ENCODE measurements at regions not wholly inside any gene's neighbourhood (a gene's known extent, or its start where the extent isn't known, plus 50 kb on each side); places are given as distances from the start of the nearest gene placed in this dataset.

DNA sequence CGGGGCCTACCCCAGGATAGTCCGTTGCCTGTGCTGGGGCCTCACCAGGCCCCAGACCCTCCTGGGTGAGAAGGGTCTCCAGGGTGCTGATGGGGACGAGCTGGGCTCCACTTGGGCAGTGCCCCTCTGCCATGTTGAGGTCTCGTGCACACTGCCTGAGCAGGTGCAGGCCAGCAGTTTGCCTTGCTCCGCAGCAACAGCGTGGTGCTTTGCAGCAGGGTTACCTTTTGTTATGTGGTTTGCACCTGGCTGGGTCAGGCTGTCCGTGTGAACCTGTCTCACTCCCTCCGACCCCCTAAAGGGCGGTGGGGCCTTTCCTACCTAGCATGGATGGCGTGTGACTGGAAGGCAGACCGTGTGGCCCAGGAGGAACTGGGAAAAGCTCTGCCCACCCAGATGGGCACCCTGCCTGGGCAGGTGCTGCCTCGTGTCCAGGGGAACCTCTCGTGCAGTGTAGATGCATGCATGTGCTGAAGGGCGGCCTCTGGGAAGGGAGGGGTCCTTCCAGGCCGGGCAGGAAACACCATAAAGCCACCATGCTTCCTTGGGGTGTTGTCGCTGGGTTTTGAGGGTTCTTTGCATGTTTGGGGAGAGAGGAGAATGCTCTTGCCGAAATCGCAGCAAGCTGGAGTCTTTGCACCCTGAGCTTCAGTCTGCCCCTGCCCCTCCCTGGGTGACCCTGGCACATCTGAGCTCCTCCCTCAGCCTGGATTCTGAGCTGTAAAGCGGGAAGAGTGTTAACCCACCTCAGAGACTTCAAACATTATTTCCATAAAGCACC is 75.4 kb upstream of the PPARA start:
- Histone ChIP-seq H3K27ac (peak overlapping the region; percentile 96 to 100), H3K9me3 (no peaks in the 10 kb centered on the region), H3K36me3 (no peaks in the 10 kb centered on the region), H3K4me3 (peak overlapping the region; percentile 80 to 89), H3K4me1 (peaks cover 15 to 44% of the 10 kb centered on the region in 2 donors), H3K27me3 (no peaks in the 10 kb centered on the region)
- TF ChIP-seq, protein P1, sequence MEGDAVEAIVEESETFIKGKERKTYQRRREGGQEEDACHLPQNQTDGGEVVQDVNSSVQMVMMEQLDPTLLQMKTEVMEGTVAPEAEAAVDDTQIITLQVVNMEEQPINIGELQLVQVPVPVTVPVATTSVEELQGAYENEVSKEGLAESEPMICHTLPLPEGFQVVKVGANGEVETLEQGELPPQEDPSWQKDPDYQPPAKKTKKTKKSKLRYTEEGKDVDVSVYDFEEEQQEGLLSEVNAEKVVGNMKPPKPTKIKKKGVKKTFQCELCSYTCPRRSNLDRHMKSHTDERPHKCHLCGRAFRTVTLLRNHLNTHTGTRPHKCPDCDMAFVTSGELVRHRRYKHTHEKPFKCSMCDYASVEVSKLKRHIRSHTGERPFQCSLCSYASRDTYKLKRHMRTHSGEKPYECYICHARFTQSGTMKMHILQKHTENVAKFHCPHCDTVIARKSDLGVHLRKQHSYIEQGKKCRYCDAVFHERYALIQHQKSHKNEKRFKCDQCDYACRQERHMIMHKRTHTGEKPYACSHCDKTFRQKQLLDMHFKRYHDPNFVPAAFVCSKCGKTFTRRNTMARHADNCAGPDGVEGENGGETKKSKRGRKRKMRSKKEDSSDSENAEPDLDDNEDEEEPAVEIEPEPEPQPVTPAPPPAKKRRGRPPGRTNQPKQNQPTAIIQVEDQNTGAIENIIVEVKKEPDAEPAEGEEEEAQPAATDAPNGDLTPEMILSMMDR (IDR thresholded peaks at IDR 0.05): no peak
- intact Hi-C loops (cut with DNase I): loop anchor here (5.0 kb wide), 2 partner anchors 32 to 63 kb away; no protein-coding TSS in a partner anchor
- peak; percentile 5 to 61 for DNase-seq (ENCODE audit: low spot score in 2 of 2)

DNA sequence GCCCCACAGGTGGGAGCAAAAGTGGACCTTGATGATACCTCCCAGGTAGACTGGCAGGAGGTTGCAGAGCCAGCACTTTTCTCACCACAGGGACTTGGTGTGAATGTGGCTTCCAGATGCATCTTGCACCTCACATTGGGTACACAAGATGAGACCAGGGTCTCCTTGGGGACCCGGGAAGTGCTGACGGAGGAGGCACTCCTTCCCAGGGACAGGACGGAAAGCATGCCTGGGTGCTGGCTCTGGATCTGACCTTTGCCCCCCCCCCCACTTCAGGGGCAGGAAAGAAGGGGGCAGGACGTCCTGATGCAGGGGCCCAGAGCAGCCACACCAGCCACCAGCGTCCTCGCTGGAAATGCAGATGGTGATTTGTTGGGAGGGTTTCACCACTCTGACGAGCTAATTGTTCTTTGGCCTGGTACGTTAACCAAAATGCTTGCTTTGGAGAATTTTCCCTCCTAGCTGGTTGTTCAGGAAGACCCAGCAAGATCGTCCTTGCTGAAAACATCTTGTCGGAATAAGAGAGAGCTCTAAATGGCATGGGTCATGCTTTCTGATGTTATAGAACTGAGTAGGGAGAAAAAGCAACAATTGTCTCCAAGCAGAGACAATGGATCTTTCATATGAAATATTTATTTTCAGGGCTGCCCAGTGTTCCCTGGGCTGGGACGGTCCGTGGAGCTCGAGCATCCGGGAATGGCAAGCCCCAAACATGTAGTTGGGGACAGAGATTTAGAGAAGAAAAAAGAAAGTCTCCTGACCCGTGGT is 74.4 kb upstream of the PPARA start:
- Histone ChIP-seq H3K27me3 (no peaks in the 10 kb centered on the region), H3K4me3 (peak overlapping the region; percentile 80 to 89), H3K4me1 (peaks cover 15 to 44% of the 10 kb centered on the region in 2 donors), H3K9me3 (no peaks in the 10 kb centered on the region), H3K27ac (peak overlapping the region; percentile 96 to 100), H3K36me3 (no peaks in the 10 kb centered on the region)
- TF ChIP-seq, protein P1 (IDR thresholded peaks at IDR 0.05): no peak
- intact Hi-C loops (cut with DNase I): loop anchor here (2.0 kb wide), 1 partner anchor 39 kb away; no protein-coding TSS in a partner anchor
- peak; percentile 8 to 60 for DNase-seq (ENCODE audit: low spot score in 2 of 2)

DNA sequence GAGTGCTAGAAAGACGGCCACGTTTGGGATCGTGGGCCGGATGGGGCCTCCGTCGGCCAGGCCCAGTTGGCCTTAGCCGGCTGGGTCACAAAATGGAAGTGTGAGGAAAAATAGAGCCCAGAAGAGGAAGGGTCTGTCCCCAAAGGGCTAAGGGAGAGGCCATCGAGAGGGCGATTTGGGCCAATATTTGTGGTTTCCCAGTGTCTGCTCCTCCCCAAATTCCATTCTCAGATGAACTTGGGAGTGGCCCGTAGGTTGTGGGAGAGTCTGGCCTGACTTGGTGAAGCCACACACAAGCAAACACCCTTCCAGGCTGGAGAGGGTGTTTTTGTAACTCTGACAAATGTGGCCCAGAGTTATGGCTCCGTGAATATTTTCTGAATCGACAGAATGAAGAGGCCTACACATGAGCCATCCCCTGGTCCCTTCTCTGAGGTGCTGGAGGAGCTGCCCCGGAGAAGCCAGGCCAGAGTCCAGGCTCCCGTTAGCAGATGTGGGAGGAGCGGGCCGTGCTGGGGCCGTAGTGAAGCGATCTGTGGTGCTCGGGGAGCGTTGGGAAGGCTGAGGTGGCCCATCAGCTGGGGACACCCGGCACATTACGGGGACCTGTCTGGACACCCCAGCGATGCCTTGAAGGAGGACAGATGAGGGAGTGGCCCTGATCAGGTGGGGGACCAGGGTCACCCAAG is 73.5 kb upstream of the PPARA start:
- H3K27me3 ChIP-seq: no peaks in the 10 kb centered on the region
- peak overlapping the region; percentile 80 to 89 for H3K4me3 ChIP-seq
- H3K9me3 ChIP-seq: no peaks in the 10 kb centered on the region
- intact Hi-C loops (cut with DNase I): loop anchor here (2.0 kb wide), 1 partner anchor 38 kb away; no protein-coding TSS in a partner anchor
- H3K27ac ChIP-seq: peak overlapping the region; percentile 96 to 100
- TF ChIP-seq, protein P1 (IDR thresholded peaks at IDR 0.05): no peak
- peak; percentile 5 to 78 for DNase-seq (ENCODE audit: low spot score in 2 of 2)
- no peaks in the 10 kb centered on the region for H3K36me3 ChIP-seq
- peaks cover 15 to 44% of the 10 kb centered on the region in 2 donors for H3K4me1 ChIP-seq

DNA sequence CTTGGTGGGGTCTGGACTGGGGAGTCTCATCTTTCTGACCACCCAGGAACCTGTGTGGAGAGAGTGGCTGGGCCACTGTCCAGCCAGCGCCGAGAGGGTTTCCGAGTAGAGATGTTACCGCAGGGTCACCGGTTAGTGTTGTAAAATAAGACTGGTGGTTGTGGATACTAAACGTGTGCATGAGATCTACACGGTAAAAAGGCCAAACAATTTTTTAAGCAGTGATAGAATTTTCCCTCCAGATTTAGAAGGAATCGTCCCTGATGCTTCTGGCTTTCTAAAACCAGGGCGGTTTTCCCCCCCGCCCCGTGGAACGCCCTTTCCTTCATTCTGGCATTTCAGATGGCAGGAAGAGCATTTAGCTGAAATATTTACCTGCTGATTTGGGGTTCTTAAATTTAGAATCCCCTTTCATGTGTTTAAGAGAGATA is 72.6 kb upstream of the PPARA start:
- TF ChIP-seq, protein P1 (IDR thresholded peaks at IDR 0.05): no peak
- Histone ChIP-seq H3K27ac (peak overlapping the region; percentile 96 to 100), H3K4me3 (peak overlapping the region; percentile 80 to 89), H3K36me3 (no peaks in the 10 kb centered on the region), H3K27me3 (no peaks in the 10 kb centered on the region), H3K9me3 (no peaks in the 10 kb centered on the region), H3K4me1 (peaks cover 15 to 47% of the 10 kb centered on the region in 2 donors)
- intact Hi-C loops (cut with DNase I): loop anchor here (2.0 kb wide), 1 partner anchor 37 kb away; no protein-coding TSS in a partner anchor
- peak; percentile 5 to 62 for DNase-seq (ENCODE audit: low spot score in 2 of 2)

Data from ascending aorta (tissue), 2 donors.